GM12878 (cell line): ENCODE measurements at regions not wholly inside any gene's neighbourhood (a gene's known extent, or its start where the extent isn't known, plus 50 kb on each side); places are given as distances from the start of the nearest gene placed in this dataset.

Experiments used
- ATAC-seq: fragments of 200-7000 bp; cut with Tn5 transposase; 3 replicates; pipeline ENCODE4 v1.9.1; 2020; ENCODE audit warnings: mild to moderate bottlenecking, moderate library complexity
- BruUV-seq: library from RNA; stranded (reverse); fragments of 400-500 nt; replicated peaks from 2 replicates; lab custom pipeline; 2021; lab: Mats Ljungman, UMichigan
- CTCF ChIA-PET: fragments of 300-600 bp; sonication (Branson Sonifier 250); formaldehyde crosslinking; extraction: SDS; loops from one replicate; lab custom pipeline; 2021; ENCODE audit warnings: inconsistent platforms; lab: Yijun Ruan, JAX
- POLR2A ChIA-PET: fragments of 350-600 bp; formaldehyde crosslinking; extraction: SDS; loops from one replicate; lab custom pipeline; 2021; ENCODE audit warnings: inconsistent platforms; lab: Charles Lee
- RAD21 ChIA-PET: fragments of 300-600 bp; sonication (Branson Sonifier 250); formaldehyde crosslinking; loops from one replicate; lab custom pipeline; 2023; ENCODE audit warnings: antibody characterized with exemption; ENCODE audit not compliant: unreplicated experiment; lab: Charles Lee
- SMC1A ChIA-PET: fragments of 300-600 bp; sonication (Branson Sonifier 250); formaldehyde crosslinking; loops from one replicate; lab custom pipeline; 2023; ENCODE audit not compliant: unreplicated experiment, uncharacterized antibody; lab: Charles Lee
- DNase-seq: peaks from one replicate; pipeline ENCODE4 v3.0.0-alpha.2; 2011; ENCODE audit warnings: low read depth, low spot score
- FAIRE-seq: peaks from 3 replicates; lab custom pipeline; 2011; peaks lifted over from hg19 to GRCh38; lab: Jason Lieb, UNC
- H2AFZ ChIP-seq: 2 replicates; pipeline ENCODE4 v1.6.0; 2011; ENCODE audit warnings: low read depth, low read length, control low read depth; ENCODE audit not compliant: control insufficient read depth
- H3K27ac ChIP-seq: 2 replicates; pipeline ENCODE4 v1.5.1; 2011; ENCODE audit warnings: control low read depth; ENCODE audit not compliant: control insufficient read depth, insufficient read depth
- H3K27me3 ChIP-seq, 2 experiments: replicated peaks in 1 of 2; 2 replicates each; pipeline versions ENCODE4 v1.6.0 to v1.6.1; 2011; ENCODE audit warnings: low read length in 1 of 2; ENCODE audit not compliant: control insufficient read depth in 2 of 2, insufficient read depth in 2 of 2
- H3K36me3 ChIP-seq, 2 experiments: 2 replicates each; pipeline ENCODE4 v1.5.1; 2011; ENCODE audit warnings: low read length in 1 of 2; ENCODE audit not compliant: control insufficient read depth in 2 of 2, insufficient read depth in 2 of 2
- H3K4me1 ChIP-seq: 2 replicates; pipeline ENCODE4 v1.6.1; 2011; ENCODE audit warnings: mild to moderate bottlenecking, low read length, moderate library complexity, mixed read lengths; ENCODE audit not compliant: control insufficient read depth, insufficient read depth
- H3K4me2 ChIP-seq: 2 replicates; pipeline ENCODE4 v1.6.0; 2011; ENCODE audit warnings: control low read depth; ENCODE audit not compliant: control insufficient read depth, insufficient read depth
- H3K4me3 ChIP-seq: fragments of 200-600 bp; sonication (generic); 2 replicates; pipeline ENCODE4 v1.5.1; 2016
- H3K79me2 ChIP-seq: 2 replicates; pipeline ENCODE4 v1.6.0; 2011; ENCODE audit warnings: low read length; ENCODE audit not compliant: control insufficient read depth, insufficient read depth
- H3K9ac ChIP-seq: 2 replicates; pipeline ENCODE4 v1.8.0; 2011; ENCODE audit warnings: low read length, control low read depth, mixed read lengths; ENCODE audit not compliant: control insufficient read depth, insufficient read depth
- H3K9me3 ChIP-seq: replicated peaks from 3 replicates; pipeline ENCODE4 v1.5.1; 2011; ENCODE audit warnings: mild to moderate bottlenecking, low read length; ENCODE audit not compliant: control insufficient read depth, insufficient read depth
- H4K20me1 ChIP-seq: 2 replicates; pipeline ENCODE4 v1.6.0; 2011; ENCODE audit not compliant: control insufficient read depth, insufficient read depth
- CBX3 ChIP-seq: fragments of 200-600 bp; sonication (generic); IDR thresholded peaks from 2 replicates; pipeline ENCODE4 v1.6.1; 2016; ENCODE audit warnings: low read depth, borderline replicate concordance
- CHD1 ChIP-seq: IDR thresholded peaks from 2 replicates; pipeline ENCODE4 v1.6.1; 2012; ENCODE audit warnings: low read depth, low read length, improper control_type of control experiment
- CREB1 ChIP-seq: IDR thresholded peaks from 2 replicates; pipeline ENCODE4 v1.6.1; 2012; ENCODE audit warnings: low read depth, mild to moderate bottlenecking, inconsistent platforms
- EGR1 ChIP-seq, 2 experiments: IDR thresholded peaks; 1 replicate in 1 of 2; 2 replicates in 1 of 2; pipeline ENCODE4 v1.6.1; 2011 to 2012; ENCODE audit warnings: low read depth in 2 of 2, low read length in 2 of 2, borderline replicate concordance in 1 of 2, mild to moderate bottlenecking in 1 of 2, moderate library complexity in 1 of 2
- HDAC6 ChIP-seq: fragments of 200-600 bp; sonication (generic); IDR thresholded peaks from one replicate; pipeline ENCODE4 v1.8.0; 2017; ENCODE audit warnings: antibody characterized with exemption; ENCODE audit not compliant: unreplicated experiment
- LARP7 ChIP-seq: fragments of 450-650 bp; IDR thresholded peaks from 2 replicates; pipeline ENCODE4 v1.6.1; 2017; ENCODE audit warnings: mild to moderate bottlenecking
- MEF2A ChIP-seq: IDR thresholded peaks from 2 replicates; pipeline ENCODE4 v1.6.1; 2011; ENCODE audit warnings: low read depth, mild to moderate bottlenecking, low read length, moderate library complexity; ENCODE audit not compliant: insufficient read depth
- PAX8 ChIP-seq: fragments of 450-650 bp; IDR thresholded peaks from 2 replicates; pipeline ENCODE4 v1.6.1; 2017; ENCODE audit warnings: mild to moderate bottlenecking, moderate library complexity
- POLR2AphosphoS5 ChIP-seq: IDR thresholded peaks from 2 replicates; pipeline ENCODE4 v1.6.1; 2011; ENCODE audit warnings: mild to moderate bottlenecking, low read length, inconsistent platforms
- SP1 ChIP-seq: IDR thresholded peaks from one replicate; pipeline ENCODE4 v1.6.1; 2011; ENCODE audit warnings: low read depth, low read length
- SUZ12 ChIP-seq: fragments of 200-600 bp; sonication (generic); IDR thresholded peaks from one replicate; pipeline ENCODE4 v1.6.1; 2018; ENCODE audit warnings: antibody characterized with exemption, mild to moderate bottlenecking; ENCODE audit not compliant: unreplicated experiment
- TAF1 ChIP-seq: IDR thresholded peaks from 2 replicates; pipeline ENCODE4 v1.6.1; 2011; ENCODE audit warnings: mild to moderate bottlenecking, low read depth, low read length, borderline replicate concordance
- TCF12 ChIP-seq: IDR thresholded peaks from 2 replicates; pipeline ENCODE4 v1.6.1; 2011; ENCODE audit warnings: low read depth, mild to moderate bottlenecking, low read length
- YBX1 ChIP-seq: fragments of 450-650 bp; IDR thresholded peaks from 2 replicates; pipeline ENCODE4 v1.6.1; 2016; ENCODE audit warnings: antibody characterized with exemption
- ZNF24 ChIP-seq: fragments of 450-650 bp; IDR thresholded peaks from 2 replicates; pipeline ENCODE4 v1.6.1; 2017; ENCODE audit warnings: antibody characterized with exemption, mild to moderate bottlenecking
- ZNF274 ChIP-seq: IDR thresholded peaks from one replicate; pipeline ENCODE4 v1.8.0; 2011; ENCODE audit not compliant: insufficient read length, insufficient read depth
- ZSCAN29 ChIP-seq: fragments of 450-650 bp; IDR thresholded peaks from 2 replicates; pipeline ENCODE4 v1.6.1; 2017; ENCODE audit warnings: mild to moderate bottlenecking, moderate library complexity
- WGBS: methylation state at CpG from one replicate; pipeline ENCODE4 v1.1.6; 2016; ENCODE audit warnings: low lambda C conversion rate; ENCODE audit not compliant: insufficient replicate concordance, insufficient coverage; ENCODE audit errors: missing lambda C conversion rate; 5-methylcytosine and 5-hydroxymethylcytosine counted together
- in situ Hi-C: fragments of 300-500 bp; cut with MboI; formaldehyde crosslinking; loops from 9 replicates; pipeline ENCODE4 v1.14.3; 2018; ENCODE audit warnings: mixed read lengths
- intact Hi-C: fragments of 100-400 bp; cut with micrococcal nuclease; formaldehyde crosslinking; loops from one replicate; pipeline ENCODE4 v1.14.2; 2022; ENCODE audit not compliant: unreplicated experiment
- TF ChIP-seq, protein P1 (sequence below): fragments of 450-650 bp; IDR thresholded peaks from 2 replicates; pipeline ENCODE4 v1.6.1; 2016; ENCODE audit warnings: mild to moderate bottlenecking
- TF ChIP-seq, protein P2 (sequence below): IDR thresholded peaks from 2 replicates; pipeline ENCODE4 v1.6.1; 2011; ENCODE audit warnings: low read depth, mild to moderate bottlenecking, low read length, moderate library complexity, borderline replicate concordance; ENCODE audit errors: extremely low read depth
- TF ChIP-seq, protein P3 (sequence below): IDR thresholded peaks from 2 replicates; pipeline ENCODE4 v1.6.1; 2012; ENCODE audit warnings: low read length, inconsistent platforms

DNA sequence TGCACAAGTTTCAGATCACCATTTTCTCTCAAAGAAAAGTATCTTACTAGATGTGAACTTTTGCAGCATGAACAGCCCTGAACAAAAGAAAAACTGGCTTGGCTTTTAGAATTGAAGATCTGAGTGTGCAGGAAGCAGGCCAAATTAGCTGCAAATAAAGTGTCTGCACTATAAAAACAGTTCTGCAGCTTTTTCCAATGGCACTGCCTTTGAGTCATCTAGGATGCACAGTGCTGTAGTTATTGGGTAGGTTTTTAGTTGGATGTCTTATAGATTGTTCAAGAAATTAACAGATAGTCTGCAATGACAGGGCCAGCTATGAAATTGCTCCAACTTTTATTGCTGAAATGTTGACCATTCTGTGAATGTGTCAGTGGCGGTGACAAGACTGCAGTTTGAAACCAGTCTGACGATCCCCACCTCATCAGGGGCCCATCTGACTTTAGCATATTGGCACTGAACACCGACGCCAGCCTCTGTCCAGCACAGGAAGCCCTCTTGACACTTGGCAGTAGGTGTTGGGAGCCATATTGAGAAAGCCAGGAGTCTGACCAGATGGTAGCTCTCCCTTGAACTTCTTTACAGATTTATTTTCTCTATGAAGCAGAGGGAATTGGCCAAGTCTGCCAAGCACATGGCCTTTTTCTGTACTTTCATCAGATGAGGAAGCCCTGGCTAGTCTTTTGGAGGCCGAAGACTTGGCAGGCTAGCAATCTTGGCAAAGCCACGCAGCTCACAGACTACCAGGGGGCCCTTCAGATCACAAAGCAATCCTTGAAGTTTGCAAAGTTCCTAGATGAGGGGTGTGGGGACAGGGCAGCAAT, 490.6 kb downstream of the NEBL start:
- H3K36me3 ChIP-seq, result no peaks in the 10 kb centered on the region
- 29% methylated on average over 6 of the region's 6 CpGs for WGBS
- BruUV-seq, result no TSS peak
- no peak overlapping the region for H2AFZ ChIP-seq
- SMC1A ChIA-PET, result no interaction called here
- H3K4me2 ChIP-seq, result no peak overlapping the region
- no peaks in the 10 kb centered on the region for H4K20me1 ChIP-seq
- no peak overlapping the region for H3K27ac ChIP-seq
- RAD21 ChIA-PET, result no interaction called here
- no peak overlapping the region for H3K4me3 ChIP-seq
- intact Hi-C loops (no loop called here), in situ Hi-C loops (no loop called here)
- H3K79me2 ChIP-seq, result no peaks in the 10 kb centered on the region
- CTCF ChIA-PET, result no interaction called here
- FAIRE-seq (no peak), ATAC-seq (no peak), DNase-seq (no peak)
- no peaks in the 10 kb centered on the region for H3K9me3 ChIP-seq
- H3K27me3 ChIP-seq, result no peaks in the 10 kb centered on the region
- H3K4me1 ChIP-seq, result no peaks in the 10 kb centered on the region
- TF ChIP-seq ZNF274 (no peak), PAX8 (no peak), SUZ12 (no peak), EGR1 (IDR thresholded peaks at IDR 0.05; ENCODE audit: borderline replicate concordance in 1 of 2, low read depth in 2 of 2, low read length in 2 of 2) (no peak), HDAC6 (no peak), POLR2AphosphoS5 (no peak), ZSCAN29 (no peak), ZNF24 (no peak), YBX1 (no peak), TCF12 (no peak), CHD1 (no peak), CBX3 (no peak), CREB1 (no peak), LARP7 (no peak), MEF2A (no peak), TAF1 (no peak), SP1 (no peak)
- TF ChIP-seq, protein P1, sequence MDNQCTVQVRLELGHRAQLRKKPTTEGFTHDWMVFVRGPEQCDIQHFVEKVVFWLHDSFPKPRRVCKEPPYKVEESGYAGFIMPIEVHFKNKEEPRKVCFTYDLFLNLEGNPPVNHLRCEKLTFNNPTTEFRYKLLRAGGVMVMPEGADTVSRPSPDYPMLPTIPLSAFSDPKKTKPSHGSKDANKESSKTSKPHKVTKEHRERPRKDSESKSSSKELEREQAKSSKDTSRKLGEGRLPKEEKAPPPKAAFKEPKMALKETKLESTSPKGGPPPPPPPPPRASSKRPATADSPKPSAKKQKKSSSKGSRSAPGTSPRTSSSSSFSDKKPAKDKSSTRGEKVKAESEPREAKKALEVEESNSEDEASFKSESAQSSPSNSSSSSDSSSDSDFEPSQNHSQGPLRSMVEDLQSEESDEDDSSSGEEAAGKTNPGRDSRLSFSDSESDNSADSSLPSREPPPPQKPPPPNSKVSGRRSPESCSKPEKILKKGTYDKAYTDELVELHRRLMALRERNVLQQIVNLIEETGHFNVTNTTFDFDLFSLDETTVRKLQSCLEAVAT, result no peak
- TF ChIP-seq, protein P2, sequence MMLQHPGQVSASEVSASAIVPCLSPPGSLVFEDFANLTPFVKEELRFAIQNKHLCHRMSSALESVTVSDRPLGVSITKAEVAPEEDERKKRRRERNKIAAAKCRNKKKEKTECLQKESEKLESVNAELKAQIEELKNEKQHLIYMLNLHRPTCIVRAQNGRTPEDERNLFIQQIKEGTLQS, result no peak
- TF ChIP-seq, protein P3, sequence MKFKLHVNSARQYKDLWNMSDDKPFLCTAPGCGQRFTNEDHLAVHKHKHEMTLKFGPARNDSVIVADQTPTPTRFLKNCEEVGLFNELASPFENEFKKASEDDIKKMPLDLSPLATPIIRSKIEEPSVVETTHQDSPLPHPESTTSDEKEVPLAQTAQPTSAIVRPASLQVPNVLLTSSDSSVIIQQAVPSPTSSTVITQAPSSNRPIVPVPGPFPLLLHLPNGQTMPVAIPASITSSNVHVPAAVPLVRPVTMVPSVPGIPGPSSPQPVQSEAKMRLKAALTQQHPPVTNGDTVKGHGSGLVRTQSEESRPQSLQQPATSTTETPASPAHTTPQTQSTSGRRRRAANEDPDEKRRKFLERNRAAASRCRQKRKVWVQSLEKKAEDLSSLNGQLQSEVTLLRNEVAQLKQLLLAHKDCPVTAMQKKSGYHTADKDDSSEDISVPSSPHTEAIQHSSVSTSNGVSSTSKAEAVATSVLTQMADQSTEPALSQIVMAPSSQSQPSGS, result no peak
- POLR2A ChIA-PET, result no interaction called here
- H3K9ac ChIP-seq, result no peak overlapping the region
